ENCODE measurements at regions not wholly inside any gene's neighbourhood (a gene's known extent, or its start where the extent isn't known, plus 50 kb on each side); places are given as distances from the start of the nearest gene placed in this dataset.

DNA sequence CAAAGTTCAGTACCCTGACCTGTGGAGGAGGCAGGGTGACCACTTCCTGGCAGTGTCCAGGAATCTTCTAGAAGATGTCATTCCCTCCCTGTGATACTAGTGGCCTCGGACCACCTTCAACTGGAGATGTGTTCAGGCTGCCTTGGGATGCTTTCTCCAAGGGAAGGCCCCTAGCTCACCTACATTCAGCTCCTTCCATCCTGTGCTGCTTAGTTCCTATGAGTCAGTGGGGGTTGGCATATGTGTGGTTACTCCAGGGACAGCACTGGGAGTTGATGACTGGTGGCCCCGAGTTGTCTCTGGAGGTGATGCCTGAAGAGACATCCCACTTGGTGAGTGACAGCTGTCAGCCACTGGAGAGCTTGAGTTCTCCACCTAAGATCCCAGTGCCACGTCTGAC lies 81.8 kb upstream of the OR9Q1 start:
- ChIA-PET POLR2A (ENCODE audit: unreplicated experiment) (no interaction called here), CTCF (no interaction called here)
- H3K4me3 ChIP-seq (ENCODE audit: insufficient read depth, low read depth, low read length): no peak overlapping the region
- no peak overlapping the region for H4K5ac ChIP-seq (ENCODE audit: low read depth, low read length)
- no peaks in the 10 kb centered on the region for H3K79me1 ChIP-seq (ENCODE audit: low read depth in 1 of 2, low read length in 2 of 2)
- no peak overlapping the region for H3K23ac ChIP-seq (ENCODE audit: low read depth, low read length)
- intact Hi-C loops (cut with micrococcal nuclease) (no loop called here), in situ Hi-C loops (cut with MboI; ENCODE audit: low sequenced_read_pairs) (no loop called here), dilution Hi-C loops (cut with HindIII; ENCODE audit: low sequenced_read_pairs, unreplicated experiment) (no loop called here)
- H4K20me1 ChIP-seq (ENCODE audit: insufficient read depth, low read length): no peaks in the 10 kb centered on the region
- no peaks in the 10 kb centered on the region for H3K9me3 ChIP-seq (ENCODE audit: control insufficient read depth, insufficient read depth, low read length)
- no peak overlapping the region for H2BK120ac ChIP-seq (ENCODE audit: low read depth, low read length)
- no peaks in the 10 kb centered on the region for H3K36me3 ChIP-seq (ENCODE audit: control insufficient read depth, insufficient read depth, low read length)
- ATAC-seq (ENCODE audit: low read depth) (no peak), DNase-seq (no peak)
- WGBS, 2 experiments (ENCODE audit: extremely low coverage in 2 of 2, insufficient read length in 1 of 2): no CpG with 5 or more reads among the region's 3 CpGs
- no peak overlapping the region for H3K14ac ChIP-seq (replicated peaks; ENCODE audit: low read depth, low read length)
- BruUV-seq (replicated peaks): no TSS peak
- H3K56ac ChIP-seq (ENCODE audit: extremely low read depth, insufficient read depth, low read length): no peak overlapping the region
- no peak overlapping the region for H2BK15ac ChIP-seq (ENCODE audit: low read depth, low read length)
- no peak overlapping the region for H2BK20ac ChIP-seq (ENCODE audit: low read depth, low read length)
- H3K9me1 ChIP-seq (ENCODE audit: insufficient read depth, low read length): no peaks in the 10 kb centered on the region
- no peaks in the 10 kb centered on the region; the same call in 1 of the 2 replicates for H3K27me3 ChIP-seq (ENCODE audit: control insufficient read depth, insufficient read depth, low read length)
- H2AK9ac ChIP-seq (replicated peaks; ENCODE audit: low read depth, low read length, poor library complexity): no peak overlapping the region
- no peak overlapping the region for H4K8ac ChIP-seq (ENCODE audit: low read depth in 2 of 2, low read length in 2 of 2)
- H2BK5ac ChIP-seq (ENCODE audit: low read depth, low read length, poor library complexity, severe bottlenecking): no peak overlapping the region
- H3K4me2 ChIP-seq (ENCODE audit: low read depth, low read length): no peak overlapping the region
- H2AFZ ChIP-seq (replicated peaks; ENCODE audit: low read length, poor library complexity): no peak overlapping the region
- peaks cover 2% of the 10 kb centered on the region; the same call in 1 of the 2 replicates for H3K4me1 ChIP-seq (ENCODE audit: control insufficient read depth, insufficient read depth, low read length)
- TF ChIP-seq RFX5 (IDR thresholded peaks at IDR 0.05; ENCODE audit: low read depth, low read length): no peak
- no peak for TF ChIP-seq BHLHE40 (IDR thresholded peaks at IDR 0.05; ENCODE audit: low read depth, low read length)
- no peak for TF ChIP-seq MXI1 (IDR thresholded peaks at IDR 0.05; ENCODE audit: borderline replicate concordance, low read depth, low read length)
- no peak for TF ChIP-seq CHD1 (IDR thresholded peaks at IDR 0.05; ENCODE audit: low read depth, low read length)
- no peak for TF ChIP-seq NFE2L2 (IDR thresholded peaks at IDR 0.05; ENCODE audit: low read depth, low read length)
- no peak for TF ChIP-seq CEBPB (IDR thresholded peaks at IDR 0.05; ENCODE audit: low read depth, low read length)
- TF ChIP-seq MAFK (IDR thresholded peaks at IDR 0.05; ENCODE audit: low read depth, low read length): no peak
- TF ChIP-seq MAZ (IDR thresholded peaks at IDR 0.05; ENCODE audit: borderline replicate concordance, low read depth, low read length): no peak
- TF ChIP-seq SMC3 (IDR thresholded peaks at IDR 0.05; ENCODE audit: low read depth, low read length): no peak
- TF ChIP-seq RAD21 (IDR thresholded peaks at IDR 0.05; ENCODE audit: low read length): no peak
- no peak for TF ChIP-seq CTCF (conservative IDR thresholded peaks at IDR 0.05; ENCODE audit: low read depth, low read length)
- TF ChIP-seq RCOR1 (IDR thresholded peaks at IDR 0.05; ENCODE audit: insufficient replicate concordance, low read length): no peak
- TF ChIP-seq, protein P1, sequence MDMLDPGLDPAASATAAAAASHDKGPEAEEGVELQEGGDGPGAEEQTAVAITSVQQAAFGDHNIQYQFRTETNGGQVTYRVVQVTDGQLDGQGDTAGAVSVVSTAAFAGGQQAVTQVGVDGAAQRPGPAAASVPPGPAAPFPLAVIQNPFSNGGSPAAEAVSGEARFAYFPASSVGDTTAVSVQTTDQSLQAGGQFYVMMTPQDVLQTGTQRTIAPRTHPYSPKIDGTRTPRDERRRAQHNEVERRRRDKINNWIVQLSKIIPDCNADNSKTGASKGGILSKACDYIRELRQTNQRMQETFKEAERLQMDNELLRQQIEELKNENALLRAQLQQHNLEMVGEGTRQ (IDR thresholded peaks at IDR 0.05; ENCODE audit: low read depth, low read length): no peak
- no peak overlapping the region for H3K27ac ChIP-seq (ENCODE audit: insufficient read depth, low read length)
- H3K9ac ChIP-seq (ENCODE audit: low read depth, low read length): no peak overlapping the region
- H3K4ac ChIP-seq (ENCODE audit: low read depth, low read length): no peak overlapping the region
- H3K18ac ChIP-seq (ENCODE audit: low read depth, low read length): no peak overlapping the region
- H4K91ac ChIP-seq (ENCODE audit: insufficient read depth, low read depth, low read length): no peak overlapping the region
- no peak overlapping the region for H2AK5ac ChIP-seq (ENCODE audit: low read depth, low read length)
